GM21717 (cell line): ENCODE measurements at regions not wholly inside any gene's neighbourhood (a gene's known extent, or its start where the extent isn't known, plus 50 kb on each side); places are given as distances from the start of the nearest gene placed in this dataset.
"Not testable (repeated sequence)": the region's sequence is repeated elsewhere in the genome, so short reads cannot be mapped to it uniquely, and the experiment has no call there.

Experiments
- ATAC-seq: cut with Tn5 transposase; IDR thresholded peaks from one replicate; pipeline ENCODE4 v1.9.1; 2021; ENCODE audit warnings: mild to moderate bottlenecking, moderate library complexity; ENCODE audit not compliant: unreplicated experiment

DNA sequence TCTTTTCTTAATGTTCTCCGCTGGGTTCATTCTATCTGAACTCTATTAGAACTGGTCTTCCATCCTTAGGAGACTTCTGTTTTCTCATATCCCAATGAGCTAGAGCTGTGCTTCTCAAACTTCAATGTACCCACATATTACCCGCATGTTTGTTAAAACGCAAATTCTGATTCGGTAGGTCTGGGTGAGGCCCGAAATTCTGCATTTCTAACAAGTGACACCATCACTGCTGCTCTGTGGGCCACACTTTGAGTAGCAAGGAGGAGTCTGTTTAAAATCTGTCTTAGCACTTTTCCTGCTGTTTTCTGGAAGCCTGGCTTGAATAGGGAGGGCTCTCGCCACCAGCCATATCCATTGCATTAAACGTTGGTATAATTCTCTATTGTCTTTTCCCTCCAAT is 151.9 kb upstream of the CLINT1 start:
- no peak for ATAC-seq

DNA sequence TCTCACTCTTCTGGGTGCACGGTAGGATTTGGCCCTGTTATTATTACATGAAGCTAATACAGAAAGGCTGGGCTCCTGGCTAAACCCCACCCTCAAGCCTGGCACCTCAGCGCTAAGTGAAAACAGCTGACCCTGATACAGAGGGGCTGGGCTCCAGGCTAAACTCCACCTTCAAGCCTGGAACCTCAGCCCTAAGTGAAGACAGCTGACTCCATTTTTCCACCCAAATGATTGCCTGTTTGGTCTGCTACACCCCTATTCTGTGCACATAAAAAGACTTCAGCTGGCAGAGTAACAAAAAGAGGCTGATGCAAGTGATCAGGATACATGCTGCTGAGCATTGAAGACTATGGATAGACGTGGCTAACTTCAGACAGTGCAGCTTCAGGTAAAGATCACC is 148.4 kb upstream of the CLINT1 start:
- no peak for ATAC-seq

DNA sequence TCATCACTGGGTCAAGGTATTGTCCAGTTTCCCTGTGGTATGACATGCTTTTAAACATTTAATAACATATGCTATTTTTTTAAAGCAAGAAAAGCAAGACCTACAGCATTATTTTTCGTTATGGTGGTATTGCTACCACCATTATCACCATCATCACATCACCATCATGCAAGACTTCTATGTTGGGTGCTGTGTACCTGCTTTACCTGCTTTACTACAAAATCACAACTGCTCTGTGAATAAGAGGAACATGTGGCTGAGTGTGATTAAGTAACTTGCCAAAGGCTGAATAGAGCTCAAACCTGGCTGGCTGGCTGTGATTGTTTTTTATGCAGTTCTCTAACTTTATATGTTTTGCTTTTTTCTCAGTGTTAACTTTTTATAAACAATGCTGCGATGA is 140.8 kb upstream of the CLINT1 start:
- no peak for ATAC-seq

DNA sequence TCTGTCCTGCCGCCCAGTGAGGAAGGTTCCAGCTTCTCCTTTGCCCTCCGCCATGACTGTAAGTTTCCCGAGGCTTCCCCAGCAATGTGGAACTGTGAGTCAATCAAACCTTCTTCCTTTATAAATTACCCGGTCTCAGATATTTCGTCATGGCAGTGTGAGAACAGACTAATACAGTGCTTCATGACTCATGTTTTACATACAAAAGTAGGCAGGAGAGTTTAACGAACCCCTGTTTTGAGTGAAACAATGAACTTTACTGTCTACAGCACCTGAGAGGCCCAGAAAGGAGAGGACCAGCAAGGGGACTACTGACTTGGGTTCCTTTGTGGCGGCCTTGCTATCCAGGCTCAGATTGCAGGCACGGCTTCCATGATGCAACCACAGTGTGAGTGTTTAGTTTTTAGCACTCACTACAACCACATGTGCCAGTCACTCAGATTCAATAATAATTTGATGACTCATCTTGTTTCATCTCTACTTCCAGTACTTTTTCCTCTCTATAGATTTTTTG is 139.1 kb upstream of the CLINT1 start:
- no peak for ATAC-seq

DNA sequence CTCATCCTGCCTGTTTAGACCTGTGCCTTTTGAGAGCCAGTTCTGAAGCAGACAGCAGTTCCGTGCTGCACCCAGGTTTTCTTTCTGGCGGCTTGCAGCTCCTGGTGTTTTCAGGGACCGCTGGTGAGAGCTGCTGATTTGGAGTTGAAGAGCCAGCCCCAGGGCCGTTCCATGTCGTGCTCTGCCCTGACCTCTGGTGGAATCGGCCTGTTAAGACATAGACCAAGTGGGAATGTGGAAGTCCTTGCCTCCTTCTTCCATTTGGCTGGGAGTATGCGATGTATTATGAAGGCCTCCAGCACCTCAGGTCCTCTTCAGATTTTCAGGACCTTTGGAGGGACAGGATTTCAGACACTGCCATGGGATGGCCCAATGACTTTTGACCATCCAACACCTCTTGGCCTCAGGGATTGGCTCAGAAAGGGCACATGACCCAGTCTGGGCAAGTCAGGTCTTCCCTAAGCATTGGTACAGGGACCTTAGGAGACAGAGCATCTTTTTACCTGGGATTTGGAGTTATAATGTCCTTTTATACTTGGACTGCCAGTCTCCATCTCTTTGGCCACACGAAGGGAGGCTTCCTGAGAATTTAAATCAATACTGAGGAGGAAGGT is 136.1 kb upstream of the CLINT1 start:
- ATAC-seq: peak; percentile 90

DNA sequence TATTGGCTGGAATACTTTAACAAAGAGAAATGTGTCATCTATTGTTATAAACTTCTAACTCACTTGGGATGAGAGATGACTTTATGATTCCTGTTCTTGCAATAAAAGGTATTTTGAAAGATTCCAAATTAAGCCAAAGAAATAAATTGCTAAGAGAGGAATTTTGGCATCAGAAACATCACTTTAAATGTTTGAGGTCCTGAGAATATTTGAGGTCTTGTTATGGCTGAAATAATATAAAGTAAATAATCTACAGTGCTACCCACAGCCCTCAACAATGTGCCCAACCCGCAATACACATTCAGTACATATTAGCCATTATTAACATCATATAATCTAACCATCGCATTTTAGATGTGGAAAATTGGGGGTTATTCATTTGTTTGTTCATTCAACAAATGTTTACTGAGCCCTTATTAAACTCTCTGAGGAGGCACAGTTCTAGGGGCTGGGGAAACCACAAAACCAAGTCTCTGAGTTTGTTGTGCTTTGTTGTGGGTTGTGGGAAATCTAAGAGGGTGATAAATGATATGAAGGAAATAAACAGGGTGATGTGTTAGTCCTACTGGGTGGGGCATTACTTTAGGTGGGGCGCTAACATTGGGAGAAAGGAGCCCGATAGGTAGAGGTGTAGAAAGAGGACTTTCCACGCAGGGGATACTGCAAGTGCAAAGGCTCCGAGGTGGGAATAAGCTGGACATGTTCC is 135.2 kb upstream of the CLINT1 start:
- ATAC-seq: no peak

DNA sequence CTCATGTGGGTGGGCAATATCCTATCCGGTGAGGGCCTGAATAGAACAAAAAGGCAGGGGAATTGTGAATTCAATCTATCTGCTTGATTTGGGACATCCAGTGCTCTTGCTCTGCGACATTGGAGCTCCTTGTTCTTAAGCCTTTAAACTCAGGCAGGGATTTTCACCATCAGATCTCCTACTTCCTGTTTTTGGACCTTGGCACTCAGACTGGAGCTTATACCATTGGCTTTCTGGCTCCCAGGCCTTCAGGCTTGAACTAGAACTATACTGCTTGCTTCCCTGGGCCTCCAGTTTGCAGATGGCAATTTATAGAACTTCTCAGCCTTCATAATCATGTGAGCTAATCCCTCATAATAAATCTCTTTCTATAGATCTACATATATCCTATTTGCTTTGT is 134.3 kb upstream of the CLINT1 start:
- no peak for ATAC-seq

DNA sequence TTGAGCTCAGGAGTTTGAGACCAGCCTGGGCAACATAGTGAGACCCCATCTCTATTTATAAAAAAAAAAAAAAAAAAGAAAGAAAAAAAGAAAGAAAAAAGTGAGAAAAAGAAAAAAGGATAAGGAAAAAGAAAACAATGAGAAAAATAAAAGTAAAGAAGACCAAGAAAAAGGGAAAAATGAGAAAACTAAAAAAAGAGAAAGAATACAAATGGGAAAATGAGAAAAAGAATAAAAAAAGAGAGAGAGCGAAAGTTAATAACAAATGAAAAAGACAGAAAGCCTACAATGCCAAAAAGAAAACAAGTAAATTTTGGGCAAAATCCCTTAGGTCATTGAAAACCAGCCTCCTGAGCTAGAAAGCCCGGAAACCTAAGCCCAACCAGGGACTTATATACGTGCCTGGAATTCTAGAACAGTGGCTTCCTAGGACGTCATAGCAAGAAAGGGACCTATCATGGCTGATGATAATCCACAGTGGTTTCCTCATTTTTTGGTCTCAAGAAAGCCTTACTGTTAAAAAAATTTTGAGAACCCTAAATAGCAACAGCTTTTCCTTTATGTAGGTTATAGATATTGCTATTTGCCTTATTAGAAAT is 131.7 kb upstream of the CLINT1 start:
- ATAC-seq: no peak

DNA sequence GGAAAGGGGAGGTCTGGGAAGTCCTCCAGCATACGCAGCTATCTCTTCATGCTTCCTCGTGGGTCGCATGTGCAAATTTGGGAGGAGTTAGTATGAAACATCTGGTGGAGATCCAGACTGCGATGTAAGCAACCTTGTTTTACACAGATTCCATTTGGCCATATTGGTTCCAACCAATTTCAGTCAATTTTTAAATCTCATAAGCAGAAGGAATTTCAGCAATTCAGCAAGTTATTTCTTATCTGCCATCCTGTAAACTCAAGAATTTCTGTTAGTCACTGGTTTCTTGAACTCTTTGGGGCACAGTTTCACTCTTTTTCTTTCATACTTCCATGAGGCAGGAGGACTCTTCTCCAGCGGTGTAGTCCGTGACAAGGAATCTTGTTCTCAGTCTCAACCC is 130.4 kb upstream of the CLINT1 start:
- no peak for ATAC-seq

DNA sequence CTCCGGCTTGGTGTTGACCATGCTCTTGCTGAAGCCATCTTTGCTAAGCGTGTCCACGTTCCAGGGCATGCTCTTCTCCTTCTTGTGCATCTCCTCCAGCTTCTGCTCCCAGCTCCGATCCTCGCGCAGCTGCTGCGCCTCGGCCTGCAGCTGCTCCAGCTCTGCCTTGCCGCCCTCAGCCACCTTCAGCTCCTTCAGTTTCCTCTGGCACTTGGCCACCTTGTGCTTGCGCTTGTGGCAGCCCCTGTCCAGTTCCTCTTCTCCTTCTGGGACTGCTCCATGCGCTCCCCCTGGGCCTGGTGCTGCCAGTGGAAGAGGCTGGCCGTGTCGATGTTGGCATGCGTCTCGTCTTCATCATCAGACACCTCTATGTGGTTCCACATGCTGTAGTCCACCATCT is 128.3 kb upstream of the CLINT1 start:
- ATAC-seq: no peak

DNA sequence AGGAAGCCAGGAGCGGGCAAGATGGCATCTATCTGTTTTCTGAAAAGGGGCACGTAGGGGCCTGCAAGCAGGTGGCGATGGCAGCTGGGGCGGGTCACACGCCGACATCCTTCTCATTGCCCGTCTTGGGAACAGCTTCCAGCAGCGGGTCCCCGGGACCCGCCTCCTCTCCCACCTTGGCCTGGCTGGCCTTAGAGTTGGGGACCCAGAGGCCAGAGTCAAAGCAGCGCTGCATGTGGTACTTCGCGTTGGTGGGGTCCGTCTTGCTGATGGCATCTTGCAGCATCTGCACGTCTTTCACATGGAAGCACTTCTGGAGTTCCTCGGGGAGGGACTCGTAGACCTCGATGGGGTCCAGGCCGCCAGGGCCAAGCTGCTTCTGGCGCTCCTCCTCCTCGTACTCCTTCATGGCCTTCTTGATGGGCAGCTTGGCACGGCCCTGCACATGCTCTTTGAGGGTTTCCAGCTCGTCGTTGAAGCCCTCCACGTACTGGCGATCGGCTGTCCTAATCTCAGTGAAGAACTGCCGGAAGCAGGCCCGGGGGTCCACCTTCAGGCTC is 127.6 kb upstream of the CLINT1 start:
- no peak for ATAC-seq

DNA sequence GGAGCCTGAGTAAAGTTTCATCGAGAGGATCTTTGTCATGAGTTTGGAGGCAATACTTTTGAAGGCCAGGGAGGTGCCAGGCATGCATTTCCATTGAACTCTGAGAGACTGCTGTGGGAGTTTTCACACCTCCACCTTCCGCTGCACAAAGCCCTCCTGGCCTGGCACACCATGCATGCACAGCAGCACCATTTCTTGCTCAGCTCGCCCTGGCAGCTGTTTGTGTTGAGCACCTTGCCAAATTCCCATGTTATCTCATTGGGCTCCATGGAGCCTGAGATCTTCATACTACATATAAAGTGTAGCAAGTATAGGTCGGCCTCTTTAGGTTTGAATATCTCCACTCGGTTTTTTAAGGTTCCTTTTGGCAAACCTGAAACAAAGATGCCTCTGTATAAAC is 125.7 kb upstream of the CLINT1 start:
- ATAC-seq: no peak

DNA sequence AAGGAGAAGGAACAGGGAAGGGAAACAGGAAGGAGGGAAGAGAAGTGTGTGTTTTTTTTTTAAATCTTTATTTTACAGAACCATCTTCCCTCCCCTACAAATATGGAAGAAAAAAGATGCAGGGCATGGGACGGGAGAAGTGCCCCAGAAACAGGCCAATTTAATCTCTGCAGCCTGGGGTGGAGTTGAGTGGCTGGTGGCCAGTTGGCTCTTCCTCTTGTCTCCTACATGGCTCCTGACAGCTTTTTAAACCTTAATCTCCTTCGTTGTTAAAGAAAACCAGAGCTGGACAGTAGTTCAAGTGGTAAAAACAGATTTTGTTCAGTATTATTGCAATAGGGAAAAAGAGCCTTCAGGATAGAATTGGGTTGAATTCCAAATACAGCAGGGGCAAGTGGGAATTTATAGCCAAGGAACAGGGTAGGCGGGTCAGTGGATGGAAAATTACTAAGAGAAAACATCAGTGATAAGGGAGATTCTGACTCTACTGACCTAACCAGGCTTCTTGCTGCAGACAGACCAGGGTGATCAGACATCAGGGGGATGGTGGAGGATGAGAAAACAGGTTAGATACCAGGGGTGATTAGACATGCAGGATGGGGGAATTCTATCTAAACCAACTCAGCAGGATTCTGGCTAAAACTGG is 125.1 kb upstream of the CLINT1 start:
- ATAC-seq: no peak

DNA sequence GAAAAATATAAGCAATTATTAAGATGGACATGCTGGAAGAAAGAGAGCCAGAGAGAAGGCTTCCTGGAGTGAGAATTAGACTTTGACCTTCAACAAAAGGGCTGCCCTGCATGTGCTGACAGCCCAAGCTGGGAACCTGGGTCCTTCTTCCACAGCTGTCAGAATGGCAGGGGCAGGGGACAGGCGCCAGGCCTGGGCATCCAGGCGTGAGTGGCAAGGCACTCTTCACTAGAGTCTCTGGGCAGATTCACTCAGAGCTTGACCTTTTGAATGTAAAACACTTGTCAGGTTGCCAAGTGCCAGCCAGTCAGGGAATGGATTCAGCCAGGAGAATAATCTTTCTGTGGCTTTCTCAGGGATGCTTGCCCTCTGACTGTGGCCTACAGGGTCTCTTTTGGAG is 119.1 kb upstream of the CLINT1 start:
- no peak for ATAC-seq

DNA sequence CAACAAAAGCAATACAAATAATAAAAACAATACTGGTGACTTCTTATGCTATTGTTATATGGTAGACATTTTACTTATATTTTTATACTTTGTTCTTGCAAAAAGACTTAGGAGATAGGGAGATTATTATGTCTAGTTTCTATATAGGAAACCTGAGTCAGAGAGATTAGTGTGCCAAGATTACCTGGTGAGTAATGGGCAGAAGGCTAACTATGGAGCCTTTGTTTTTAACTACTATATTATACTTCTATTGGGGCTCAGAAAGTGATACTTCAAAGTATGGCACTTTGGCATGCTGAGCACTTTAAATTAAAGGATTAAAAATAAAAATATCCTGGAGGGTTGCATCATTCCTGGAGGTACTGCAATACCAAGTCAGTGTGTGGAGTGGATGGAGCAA is 117.5 kb upstream of the CLINT1 start:
- no peak for ATAC-seq

DNA sequence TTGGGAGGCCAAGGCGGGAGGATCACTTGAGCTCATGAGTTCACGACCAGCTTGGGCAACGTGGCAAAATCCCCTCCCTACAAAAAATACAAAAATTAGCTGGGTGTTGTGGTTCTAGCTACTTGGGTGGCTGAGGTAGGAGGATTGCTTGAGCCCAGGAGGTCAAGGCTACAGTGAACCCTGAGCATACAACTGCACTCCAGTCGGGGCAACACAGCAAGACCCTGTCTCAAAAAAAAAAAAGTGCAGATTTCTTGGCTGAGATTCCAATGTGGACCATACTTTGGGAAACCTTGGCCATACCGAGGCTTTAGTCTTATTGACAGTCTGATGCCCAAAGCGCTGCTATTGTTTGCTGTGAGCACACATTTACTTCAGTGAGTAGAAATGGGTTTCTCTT is 113.6 kb upstream of the CLINT1 start:
- no peak for ATAC-seq

DNA sequence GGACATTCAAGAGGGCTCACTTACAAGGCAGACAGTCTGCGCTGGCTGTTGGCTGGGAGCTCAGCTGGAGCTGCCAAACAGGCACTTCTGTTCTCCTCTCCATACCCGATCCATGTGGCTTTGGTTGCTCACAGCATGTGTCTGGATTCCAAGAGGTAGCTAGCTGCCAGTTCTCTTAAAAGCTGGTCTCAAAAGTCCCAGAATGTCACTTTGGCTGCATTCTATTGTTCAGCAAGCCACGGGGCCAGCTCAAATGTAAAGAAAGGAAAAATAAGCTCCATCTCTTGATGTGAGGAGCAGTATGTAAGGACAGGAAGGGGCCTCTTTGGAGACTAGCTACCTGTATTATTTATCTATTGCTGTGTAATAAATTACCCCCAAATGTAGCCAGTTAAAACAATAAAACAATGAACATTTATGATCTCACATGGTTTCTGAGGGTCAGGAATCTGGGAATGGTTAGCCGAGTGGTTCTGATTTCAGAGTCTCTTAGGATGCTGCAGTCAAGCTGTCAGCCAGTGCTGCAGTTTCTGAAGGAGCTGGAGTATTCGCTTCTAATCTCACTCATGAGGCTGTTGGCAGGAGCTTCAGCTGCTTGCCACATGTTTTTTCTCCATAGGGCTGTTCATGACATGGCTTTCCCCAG is 112.7 kb upstream of the CLINT1 start:
- ATAC-seq: no peak

DNA sequence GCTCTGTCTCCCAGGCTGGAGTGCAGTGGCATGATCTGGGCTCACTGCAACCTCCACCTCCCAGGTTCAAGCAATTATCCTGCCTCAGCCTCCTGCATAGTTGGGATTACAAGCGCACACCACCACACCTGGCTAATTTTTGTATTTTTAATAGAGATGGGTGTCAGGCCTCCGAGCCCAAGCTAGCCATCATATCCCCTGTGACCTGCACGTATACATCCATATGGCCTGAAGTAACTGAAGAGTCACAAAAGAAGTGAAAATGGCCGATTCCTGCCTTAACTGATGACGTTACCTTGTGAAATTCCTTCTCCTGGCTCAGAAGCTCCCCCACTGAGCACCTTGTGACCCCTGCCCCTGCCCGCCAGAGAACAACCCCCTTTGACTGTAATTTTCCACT is 109.6 kb upstream of the CLINT1 start:
- not testable (repeated sequence) for ATAC-seq

DNA sequence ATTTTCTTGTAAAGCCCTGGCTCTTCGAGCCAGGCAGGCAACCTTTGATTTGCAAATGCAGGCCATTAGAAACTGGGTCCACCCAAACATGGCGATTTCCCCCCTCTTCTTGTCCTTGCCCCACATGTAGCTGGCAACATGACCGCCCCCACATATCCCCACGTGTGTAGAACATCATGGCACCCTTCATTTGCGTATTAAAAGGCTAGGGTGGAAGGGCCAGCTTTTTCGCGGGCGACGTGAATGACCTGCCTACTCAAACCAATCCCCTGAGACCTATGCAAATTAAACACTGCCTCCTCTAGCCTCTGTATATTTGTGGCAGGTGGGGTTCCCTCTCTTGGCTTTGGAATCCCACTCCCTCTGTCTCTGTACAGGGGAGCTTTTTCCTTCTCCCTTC is 107.0 kb upstream of the CLINT1 start:
- no peak for ATAC-seq

DNA sequence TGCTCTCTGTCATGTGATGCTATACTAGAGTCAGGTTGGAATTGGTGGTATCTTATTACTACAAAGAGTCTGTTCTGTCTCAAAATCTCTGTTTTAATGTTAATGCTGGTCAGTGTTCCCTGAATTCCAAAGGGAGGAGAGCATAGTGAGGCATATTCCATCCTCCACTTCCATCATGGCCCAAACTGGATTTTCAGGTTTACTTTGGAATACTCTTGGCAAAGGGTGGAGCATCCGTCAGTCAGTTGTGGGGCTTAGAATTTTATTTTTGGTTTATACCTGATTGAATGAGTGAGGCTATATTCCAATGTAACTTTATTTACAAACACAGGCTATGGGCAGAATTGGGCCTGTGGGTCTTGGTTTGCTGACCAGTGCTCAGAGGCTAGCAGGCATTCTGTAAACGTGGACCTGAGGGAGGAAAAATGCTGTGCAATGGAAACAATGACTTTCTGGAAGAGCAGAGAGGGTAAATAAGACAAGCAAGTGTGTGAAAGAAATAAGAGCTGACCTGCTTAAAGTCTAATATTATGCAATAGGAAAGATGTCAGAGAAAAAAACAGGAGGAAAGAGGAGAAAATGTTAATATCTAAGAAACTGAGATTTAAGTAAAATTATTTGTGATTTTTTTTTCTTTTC is 106.2 kb upstream of the CLINT1 start:
- no peak for ATAC-seq

DNA sequence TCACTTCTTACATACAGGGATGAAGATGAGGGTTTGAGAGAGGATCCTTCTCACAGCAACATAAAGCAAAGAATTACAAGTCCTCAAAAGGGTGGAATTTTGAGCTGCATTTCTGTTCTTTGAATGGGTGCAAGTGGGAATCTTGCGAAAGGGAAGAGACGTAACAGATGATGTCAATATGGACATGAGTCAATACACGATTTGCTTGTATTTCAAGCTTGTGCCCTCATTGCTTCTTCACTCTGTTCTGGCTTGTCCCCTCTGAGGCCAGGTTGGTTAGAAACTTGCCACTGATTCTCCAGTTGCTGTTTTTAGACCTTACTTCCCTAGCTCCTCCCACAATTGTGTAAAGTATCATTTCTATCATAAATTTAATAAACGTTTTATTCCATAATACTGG is 104.8 kb upstream of the CLINT1 start:
- no peak for ATAC-seq
